Activated B cell treated with CpG ODN at 0.5 μM for 24 hours (primary cell): ENCODE measurements at regions not wholly inside any gene's neighbourhood (a gene's known extent, or its start where the extent isn't known, plus 50 kb on each side); places are given as distances from the start of the nearest gene placed in this dataset.
"Not testable (repeated sequence)": the region's sequence is repeated elsewhere in the genome, so short reads cannot be mapped to it uniquely, and the experiment has no call there.

Experiments used
- ATAC-seq: fragments of 200-7000 bp; cut with Tn5 transposase; one replicate; pipeline ENCODE4 v1.10.0; 2021; ENCODE audit warnings: low read depth, mild to moderate bottlenecking, moderate library complexity
- CTCF ChIA-PET: fragments of 350-600 bp; sonication (Branson Sonifier 250); formaldehyde crosslinking; loops from one replicate; lab custom pipeline; 2021; ENCODE audit warnings: antibody characterized with exemption; lab: Charles Lee
- POLR2A ChIA-PET: fragments of 350-600 bp; sonication (Branson Sonifier 250); formaldehyde crosslinking; loops from one replicate; lab custom pipeline; 2021; ENCODE audit warnings: antibody characterized with exemption; lab: Charles Lee
- DNase-seq: peaks from one replicate; pipeline ENCODE4 v3.0.0; 2022
- H3K27ac Mint-ChIP-seq: one replicate; pipeline ENCODE4 v1.8.0; 2020; ENCODE audit warnings: mixed read lengths
- H3K27me3 Mint-ChIP-seq: one replicate; pipeline ENCODE4 v1.8.0; 2021; ENCODE audit warnings: mixed read lengths
- H3K36me3 Mint-ChIP-seq: one replicate; pipeline ENCODE4 v1.8.0; 2021; ENCODE audit warnings: low read depth, mixed read lengths
- H3K4me1 Mint-ChIP-seq: one replicate; pipeline ENCODE4 v1.8.0; 2021; ENCODE audit warnings: mixed read lengths
- H3K4me3 Mint-ChIP-seq: one replicate; pipeline ENCODE4 v1.8.0; 2020; ENCODE audit warnings: mild to moderate bottlenecking, mixed read lengths
- H3K9me3 Mint-ChIP-seq: one replicate; pipeline ENCODE4 v1.8.0; 2020; ENCODE audit warnings: mixed read lengths
- intact Hi-C: fragments of 100-400 bp; cut with micrococcal nuclease; formaldehyde crosslinking; loops from one replicate; pipeline ENCODE4 v1.15.1; 2024
- TF ChIP-seq, protein P1 (sequence below): fragments of 200-600 bp; IDR thresholded peaks from one replicate; pipeline ENCODE4 v1.8.0; 2022; ENCODE audit warnings: antibody characterized with exemption, mild to moderate bottlenecking

DNA sequence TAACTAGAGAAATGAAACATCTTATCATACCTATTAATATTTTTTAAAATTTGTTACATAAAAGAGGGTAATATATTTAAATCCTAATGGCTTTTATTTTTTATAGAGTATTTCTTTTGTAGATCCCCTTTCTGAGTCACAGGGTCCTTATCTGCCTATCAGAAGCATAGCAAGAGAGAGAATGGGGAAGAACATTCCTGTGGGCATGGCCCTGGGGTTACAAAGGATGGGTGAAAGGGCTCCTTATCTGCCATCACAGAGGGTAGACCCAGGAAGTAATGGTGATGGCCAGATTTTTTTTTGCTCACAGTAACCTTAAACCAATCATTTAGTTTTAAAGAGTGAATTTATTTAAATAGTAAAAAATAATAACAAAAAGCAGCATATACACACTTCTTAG, 582.1 kb upstream of the HTR1E start:
- Mint-ChIP-seq H3K4me3 (no peak overlapping the region), H3K4me1 (no peaks in the 10 kb centered on the region), H3K9me3 (peaks cover 3% of the 10 kb centered on the region), H3K27me3 (no peaks in the 10 kb centered on the region), H3K27ac (no peak overlapping the region), H3K36me3 (no peaks in the 10 kb centered on the region)
- DNase-seq (no peak), ATAC-seq (no peak)
- ChIA-PET POLR2A (no interaction called here), CTCF (no interaction called here)
- TF ChIP-seq, protein P1, sequence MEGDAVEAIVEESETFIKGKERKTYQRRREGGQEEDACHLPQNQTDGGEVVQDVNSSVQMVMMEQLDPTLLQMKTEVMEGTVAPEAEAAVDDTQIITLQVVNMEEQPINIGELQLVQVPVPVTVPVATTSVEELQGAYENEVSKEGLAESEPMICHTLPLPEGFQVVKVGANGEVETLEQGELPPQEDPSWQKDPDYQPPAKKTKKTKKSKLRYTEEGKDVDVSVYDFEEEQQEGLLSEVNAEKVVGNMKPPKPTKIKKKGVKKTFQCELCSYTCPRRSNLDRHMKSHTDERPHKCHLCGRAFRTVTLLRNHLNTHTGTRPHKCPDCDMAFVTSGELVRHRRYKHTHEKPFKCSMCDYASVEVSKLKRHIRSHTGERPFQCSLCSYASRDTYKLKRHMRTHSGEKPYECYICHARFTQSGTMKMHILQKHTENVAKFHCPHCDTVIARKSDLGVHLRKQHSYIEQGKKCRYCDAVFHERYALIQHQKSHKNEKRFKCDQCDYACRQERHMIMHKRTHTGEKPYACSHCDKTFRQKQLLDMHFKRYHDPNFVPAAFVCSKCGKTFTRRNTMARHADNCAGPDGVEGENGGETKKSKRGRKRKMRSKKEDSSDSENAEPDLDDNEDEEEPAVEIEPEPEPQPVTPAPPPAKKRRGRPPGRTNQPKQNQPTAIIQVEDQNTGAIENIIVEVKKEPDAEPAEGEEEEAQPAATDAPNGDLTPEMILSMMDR, result no peak
- intact Hi-C loops, result no loop called here

GRCh38 chr6:86331919-86332318, 605.4 kb upstream of the HTR1E start:
- H3K27ac Mint-ChIP-seq, result no peak overlapping the region
- H3K4me3 Mint-ChIP-seq, result no peak overlapping the region
- H3K36me3 Mint-ChIP-seq, result no peaks in the 10 kb centered on the region
- POLR2A ChIA-PET, result no interaction called here
- ATAC-seq (no peak), DNase-seq (no peak)
- intact Hi-C loops, result no loop called here
- TF ChIP-seq, protein P1, result no peak
- no peaks in the 10 kb centered on the region for H3K9me3 Mint-ChIP-seq
- CTCF ChIA-PET, result no interaction called here
- H3K27me3 Mint-ChIP-seq, result no peaks in the 10 kb centered on the region
- H3K4me1 Mint-ChIP-seq, result no peaks in the 10 kb centered on the region

DNA sequence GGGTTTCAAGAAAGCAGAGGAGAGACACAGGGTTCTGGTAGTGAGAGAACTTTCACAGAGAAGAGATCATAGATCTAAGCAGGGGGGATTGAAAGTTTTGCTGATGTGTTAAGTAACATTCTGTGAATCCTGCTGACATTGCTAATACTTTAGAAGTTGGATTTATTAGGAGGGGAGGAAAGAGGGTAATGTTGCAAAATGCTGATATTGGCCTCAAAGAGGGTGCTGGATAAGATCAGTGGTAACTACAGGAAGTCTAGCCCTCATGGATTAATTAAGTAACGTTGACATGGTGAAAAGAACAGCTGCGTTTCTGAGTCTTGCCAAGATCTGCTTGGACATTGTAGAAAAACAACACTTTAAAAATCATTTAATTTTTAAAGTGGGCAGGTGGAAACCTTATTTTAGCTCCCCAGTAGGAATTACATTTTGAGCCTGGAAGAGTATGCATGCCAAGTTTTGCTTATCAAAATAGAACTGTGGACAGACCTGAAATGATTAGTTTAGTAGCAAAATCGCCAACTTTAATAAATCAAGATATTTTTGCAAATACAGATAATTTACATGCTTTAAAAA, 606.0 kb upstream of the HTR1E start:
- DNase-seq (no peak), ATAC-seq (no peak)
- ChIA-PET POLR2A (no interaction called here), CTCF (no interaction called here)
- no peaks in the 10 kb centered on the region for H3K9me3 Mint-ChIP-seq
- TF ChIP-seq, protein P1, result no peak
- H3K27ac Mint-ChIP-seq, result no peak overlapping the region
- no peak overlapping the region for H3K4me3 Mint-ChIP-seq
- H3K27me3 Mint-ChIP-seq, result no peaks in the 10 kb centered on the region
- H3K4me1 Mint-ChIP-seq, result no peaks in the 10 kb centered on the region
- no peaks in the 10 kb centered on the region for H3K36me3 Mint-ChIP-seq
- intact Hi-C loops, result no loop called here

- Mint-ChIP-seq H3K27me3 (no peaks in the 10 kb centered on the region), H3K4me1 (no peaks in the 10 kb centered on the region), H3K4me3 (no peak overlapping the region), H3K27ac (no peak overlapping the region), H3K36me3 (no peaks in the 10 kb centered on the region), H3K9me3 (peaks cover 3% of the 10 kb centered on the region)
- TF ChIP-seq, protein P1, result no peak
- intact Hi-C loops, result no loop called here
- ATAC-seq (no peak), DNase-seq (no peak)
- ChIA-PET POLR2A (no interaction called here), CTCF (no interaction called here)
Measured at GRCh38 chr6:86306210-86306609, 631.1 kb upstream of the HTR1E start.

DNA sequence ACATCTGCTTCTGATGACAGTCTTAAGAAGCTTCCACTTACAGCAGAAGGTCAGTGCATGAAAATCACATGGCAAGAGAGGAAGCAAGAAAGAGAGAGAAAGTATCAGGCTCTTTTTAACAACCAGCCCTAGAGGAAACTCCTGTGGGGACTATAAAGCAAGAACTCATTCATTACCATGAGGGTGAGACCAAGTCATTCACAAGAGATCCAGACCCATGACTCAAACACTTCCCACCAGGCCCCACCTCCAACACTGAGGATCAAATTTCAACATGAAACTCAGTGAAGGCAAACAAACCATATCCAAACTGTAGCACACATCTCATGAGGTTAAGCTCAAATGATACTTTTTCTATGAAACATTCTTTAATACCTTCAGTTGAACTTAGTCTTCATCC, 643.2 kb upstream of the SYNCRIP start:
- intact Hi-C loops, result no loop called here
- Mint-ChIP-seq H3K27me3 (no peaks in the 10 kb centered on the region), H3K27ac (no peak overlapping the region), H3K36me3 (no peaks in the 10 kb centered on the region), H3K4me3 (no peak overlapping the region), H3K4me1 (no peaks in the 10 kb centered on the region), H3K9me3 (peaks cover 5% of the 10 kb centered on the region)
- DNase-seq, result no peak
- ATAC-seq, result no peak
- POLR2A ChIA-PET, result no interaction called here
- CTCF ChIA-PET, result no interaction called here
- TF ChIP-seq, protein P1, result no peak

GRCh38 chr6:86284809-86285480, 642.3 kb upstream of the SYNCRIP start:
- H3K27ac Mint-ChIP-seq, intact Hi-C loops, CTCF ChIA-PET, H3K4me1 Mint-ChIP-seq, H3K4me3 Mint-ChIP-seq, ATAC-seq, DNase-seq, H3K9me3 Mint-ChIP-seq, H3K27me3 Mint-ChIP-seq, H3K36me3 Mint-ChIP-seq, POLR2A ChIA-PET: not testable (repeated sequence)

GRCh38 chr6:86283596-86283995, 640.9 kb upstream of the SYNCRIP start:
- DNase-seq, H3K27me3 Mint-ChIP-seq, H3K4me3 Mint-ChIP-seq, H3K9me3 Mint-ChIP-seq, H3K4me1 Mint-ChIP-seq, POLR2A ChIA-PET, H3K36me3 Mint-ChIP-seq, intact Hi-C loops, ATAC-seq, H3K27ac Mint-ChIP-seq, CTCF ChIA-PET: not testable (repeated sequence)
